Activated T-cell treated with anti-CD3 and anti-CD28 coated beads, Interleukin-2, amount 50 U/mL, for 4 hours (primary cell): ENCODE measurements at regions not wholly inside any gene's neighbourhood (a gene's known extent, or its start where the extent isn't known, plus 50 kb on each side); places are given as distances from the start of the nearest gene placed in this dataset.

ENCODE experiments used
- ATAC-seq, 2 donors: fragments of 200-7000 bp; cut with Tn5 transposase; one replicate each; pipeline ENCODE4 v1.10.0; 2021
- DNase-seq: peaks from one replicate; pipeline ENCODE4 v3.0.0-alpha.2; 2020
- H3K27me3 Mint-ChIP-seq: one replicate; pipeline ENCODE4 v1.8.0; 2021; ENCODE audit warnings: low read depth, mixed read lengths
- H3K36me3 Mint-ChIP-seq: one replicate; pipeline ENCODE4 v1.8.0; 2022; ENCODE audit warnings: mixed read lengths; ENCODE audit not compliant: insufficient read depth
- H3K4me1 Mint-ChIP-seq: one replicate; pipeline ENCODE4 v1.8.0; 2021; ENCODE audit warnings: low read depth, mixed read lengths
- H3K4me3 Mint-ChIP-seq: one replicate; pipeline ENCODE4 v1.8.0; 2021; ENCODE audit warnings: mild to moderate bottlenecking, moderate library complexity, mixed read lengths
- H3K9me3 Mint-ChIP-seq: one replicate; pipeline ENCODE4 v1.8.0; 2021; ENCODE audit warnings: mixed read lengths

DNA sequence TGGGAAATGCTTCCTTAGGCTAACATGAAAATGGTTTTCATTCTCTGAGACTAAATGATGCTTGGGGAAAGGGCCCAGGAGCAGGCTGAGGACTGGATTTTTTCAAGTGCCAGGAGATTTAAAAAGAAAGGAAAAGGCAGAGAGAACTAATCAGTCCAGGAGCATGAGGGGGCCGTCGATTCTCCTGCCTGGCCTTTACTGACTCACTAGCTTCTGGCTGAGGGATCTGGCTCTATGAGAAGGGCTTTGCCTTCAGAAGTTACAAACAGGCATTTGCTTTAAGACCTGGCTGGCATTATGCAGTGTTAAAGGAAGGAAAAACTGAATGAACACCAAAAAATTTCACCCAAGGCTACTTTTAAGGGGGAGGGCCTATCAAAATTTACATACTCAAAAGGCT lies 359.2 kb downstream of the PBX1 start:
- Mint-ChIP-seq H3K4me1 (no peaks in the 10 kb centered on the region), H3K9me3 (no peaks in the 10 kb centered on the region)

DNA sequence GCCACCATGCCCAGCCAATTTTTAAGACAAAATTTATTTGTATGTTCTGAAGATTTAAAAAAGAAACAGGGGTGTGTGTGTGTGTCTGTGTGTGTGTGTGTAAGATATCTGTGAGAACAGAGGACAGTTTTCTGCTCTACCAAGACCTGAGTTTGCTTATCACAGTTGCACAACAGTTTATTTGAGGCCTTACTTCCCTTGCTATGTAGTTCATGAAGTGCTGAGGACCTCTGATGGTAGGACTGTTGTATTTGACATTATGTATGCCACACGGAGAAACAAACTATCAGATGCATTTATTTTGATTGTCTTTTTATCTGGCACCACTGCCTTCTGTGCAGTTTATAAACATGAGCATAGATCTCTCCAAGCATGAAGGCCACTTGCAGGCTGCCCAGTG lies 355.2 kb downstream of the PBX1 start:
- Mint-ChIP-seq H3K27me3 (no peaks in the 10 kb centered on the region), H3K9me3 (no peaks in the 10 kb centered on the region), H3K36me3 (no peaks in the 10 kb centered on the region), H3K4me1 (no peaks in the 10 kb centered on the region), H3K4me3 (no peak overlapping the region)
- DNase-seq (no peak), ATAC-seq (no peak)

More for the DNA sequence above, 359.2 kb downstream of the PBX1 start:
- no peaks in the 10 kb centered on the region for H3K36me3 Mint-ChIP-seq
- no peak for ATAC-seq
- DNase-seq, result no peak
- no peak overlapping the region for H3K4me3 Mint-ChIP-seq
- H3K27me3 Mint-ChIP-seq, result no peaks in the 10 kb centered on the region

DNA sequence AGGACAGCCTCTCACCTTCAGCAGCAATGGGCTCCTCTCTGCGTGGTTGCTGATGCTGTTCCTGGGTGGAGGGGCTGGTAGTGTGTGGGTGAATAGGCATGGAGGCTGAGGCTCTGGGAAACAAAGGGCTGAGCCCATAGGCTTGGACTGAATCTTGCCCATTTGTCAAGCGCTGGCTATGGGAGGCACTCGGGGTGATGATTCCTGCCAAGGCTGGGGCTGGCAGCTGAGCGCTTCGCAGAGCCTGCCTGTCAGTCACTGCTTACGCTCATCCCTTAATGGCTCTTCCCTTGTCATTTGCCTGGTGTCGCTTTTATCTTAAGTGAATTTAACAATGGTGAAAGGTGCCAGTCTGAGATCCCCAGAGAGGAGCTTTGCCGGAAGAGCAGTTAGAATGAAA lies 353.3 kb downstream of the PBX1 start:
- H3K9me3 Mint-ChIP-seq, result no peaks in the 10 kb centered on the region
- H3K27me3 Mint-ChIP-seq, result no peaks in the 10 kb centered on the region
- no peak for ATAC-seq
- DNase-seq, result no peak
- no peaks in the 10 kb centered on the region for H3K4me1 Mint-ChIP-seq
- no peaks in the 10 kb centered on the region for H3K36me3 Mint-ChIP-seq
- H3K4me3 Mint-ChIP-seq, result no peak overlapping the region

DNA sequence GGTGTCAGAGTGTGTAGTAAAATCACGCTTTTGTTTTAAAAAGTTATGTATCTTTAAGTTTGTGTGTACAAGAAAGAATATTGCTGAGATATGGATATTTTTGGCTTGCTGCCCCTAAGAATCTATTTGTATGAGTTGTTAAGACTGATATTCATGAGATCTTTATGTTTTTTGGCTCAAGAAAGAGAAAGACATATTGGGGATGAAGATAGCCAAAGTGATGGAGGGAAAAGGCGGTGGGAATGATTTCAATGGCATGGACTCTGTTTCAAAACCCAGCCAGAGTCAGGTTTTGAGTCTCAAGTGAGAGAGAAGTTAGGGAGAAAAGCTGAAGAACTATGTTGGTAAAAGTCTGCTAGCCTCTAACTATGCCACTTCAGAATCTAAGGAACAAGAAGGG lies 351.7 kb downstream of the PBX1 start:
- H3K9me3 Mint-ChIP-seq, result no peaks in the 10 kb centered on the region
- no peaks in the 10 kb centered on the region for H3K27me3 Mint-ChIP-seq
- no peak overlapping the region for H3K4me3 Mint-ChIP-seq
- DNase-seq (no peak), ATAC-seq (no peak)
- no peaks in the 10 kb centered on the region for H3K4me1 Mint-ChIP-seq
- no peaks in the 10 kb centered on the region for H3K36me3 Mint-ChIP-seq

DNA sequence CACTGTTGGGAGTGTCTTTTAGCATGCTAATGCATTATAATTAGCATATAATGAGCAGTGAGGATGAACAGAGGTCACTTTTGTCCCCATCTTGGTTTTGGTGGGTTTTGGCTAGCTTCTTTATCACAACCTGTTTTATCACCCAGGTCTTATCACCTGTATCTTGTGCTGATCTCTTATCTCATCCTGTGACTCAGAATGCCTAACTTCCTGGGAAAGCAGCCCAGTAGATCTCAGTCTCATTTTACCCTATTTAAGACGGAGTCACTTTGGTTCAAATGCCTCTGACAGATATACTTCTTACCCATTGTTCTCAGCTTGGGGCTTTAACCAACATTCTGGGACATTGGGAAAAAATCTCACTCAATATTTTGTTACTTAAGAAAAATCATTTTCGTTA lies 348.7 kb downstream of the PBX1 start:
- Mint-ChIP-seq H3K27me3 (no peaks in the 10 kb centered on the region), H3K9me3 (no peaks in the 10 kb centered on the region), H3K4me3 (no peak overlapping the region), H3K36me3 (no peaks in the 10 kb centered on the region), H3K4me1 (no peaks in the 10 kb centered on the region)
- ATAC-seq (no peak), DNase-seq (no peak)

DNA sequence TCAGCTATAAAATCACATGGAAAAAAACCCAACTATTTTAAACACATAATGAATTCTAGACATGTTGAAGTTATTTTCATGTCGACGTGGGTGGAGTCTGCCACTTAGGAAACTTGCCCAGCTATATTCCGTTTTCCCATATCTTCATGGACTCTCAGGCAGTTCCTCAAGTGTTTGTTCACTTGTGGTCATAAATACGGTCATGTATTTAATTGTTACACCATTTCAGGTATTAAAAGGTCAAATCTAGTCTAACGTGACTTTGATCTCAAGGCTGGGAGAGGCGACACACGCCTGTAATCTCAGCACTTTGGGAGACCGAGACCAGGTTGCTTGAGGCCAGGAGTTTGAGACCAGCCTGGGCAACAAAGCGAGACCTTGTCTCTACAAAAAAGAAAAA lies 346.9 kb downstream of the PBX1 start:
- no peak for DNase-seq
- H3K4me3 Mint-ChIP-seq, result no peak overlapping the region
- no peaks in the 10 kb centered on the region for H3K9me3 Mint-ChIP-seq
- no peaks in the 10 kb centered on the region for H3K27me3 Mint-ChIP-seq
- no peak for ATAC-seq
- H3K4me1 Mint-ChIP-seq, result no peaks in the 10 kb centered on the region
- no peaks in the 10 kb centered on the region for H3K36me3 Mint-ChIP-seq

DNA sequence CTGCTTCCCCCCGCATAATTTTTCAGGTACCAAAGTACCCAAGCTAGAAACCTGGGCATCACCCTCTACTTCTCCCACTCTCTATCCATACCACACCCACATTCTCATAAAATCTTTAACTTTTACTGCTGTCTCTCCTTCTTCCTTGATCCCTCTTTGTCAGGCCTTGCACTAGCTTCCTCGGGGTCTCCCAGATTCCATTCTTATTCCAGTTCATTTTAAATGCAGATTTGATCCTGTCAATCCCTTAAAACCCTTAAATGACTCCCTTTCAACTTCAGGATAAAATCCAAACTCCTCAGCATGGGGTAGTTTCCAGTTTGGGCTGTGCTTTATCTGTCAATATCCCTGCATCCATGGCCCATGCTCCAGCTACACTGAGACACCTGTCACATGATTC lies 343.5 kb downstream of the PBX1 start:
- ATAC-seq, result no peak
- H3K4me1 Mint-ChIP-seq, result no peaks in the 10 kb centered on the region
- no peak overlapping the region for H3K4me3 Mint-ChIP-seq
- no peaks in the 10 kb centered on the region for H3K27me3 Mint-ChIP-seq
- H3K36me3 Mint-ChIP-seq, result no peaks in the 10 kb centered on the region
- peaks cover 4% of the 10 kb centered on the region for H3K9me3 Mint-ChIP-seq
- DNase-seq, result no peak
